GM21360 (cell line): ENCODE measurements at regions not wholly inside any gene's neighbourhood (a gene's known extent, or its start where the extent isn't known, plus 50 kb on each side); places are given as distances from the start of the nearest gene placed in this dataset.

ENCODE experiments used
- ATAC-seq: cut with Tn5 transposase; IDR thresholded peaks from one replicate; pipeline ENCODE4 v1.9.1; 2021; ENCODE audit warnings: mild to moderate bottlenecking, moderate library complexity; ENCODE audit not compliant: unreplicated experiment

DNA sequence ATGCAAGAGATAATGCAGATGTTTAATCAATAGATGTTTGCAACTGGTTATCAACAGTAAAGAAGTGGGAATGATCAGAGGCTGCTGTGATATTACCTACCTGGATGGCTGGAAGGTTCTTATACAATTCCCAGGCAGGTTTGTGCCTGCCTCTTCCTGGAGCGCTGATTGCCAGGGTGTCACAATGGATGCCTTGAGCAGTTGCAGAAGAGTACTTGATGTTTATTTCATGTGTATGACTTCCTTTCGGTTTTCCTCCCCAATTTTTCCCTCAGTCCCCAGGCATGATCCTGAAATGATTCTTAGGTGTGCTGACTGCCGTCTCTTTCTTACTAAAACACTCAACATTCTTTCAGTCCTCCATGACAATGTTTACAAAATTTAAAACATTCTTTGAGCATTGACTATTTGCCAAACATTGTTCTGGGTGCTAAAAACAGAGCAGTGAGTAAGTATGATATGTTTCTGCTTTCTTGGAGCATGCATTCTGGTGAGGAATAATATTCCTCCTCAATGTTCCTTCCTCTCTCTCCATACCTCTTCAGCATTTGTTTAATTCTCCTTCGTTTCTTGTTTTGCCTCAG lies 416.6 kb upstream of the TRIB2 start:
- no peak for ATAC-seq

DNA sequence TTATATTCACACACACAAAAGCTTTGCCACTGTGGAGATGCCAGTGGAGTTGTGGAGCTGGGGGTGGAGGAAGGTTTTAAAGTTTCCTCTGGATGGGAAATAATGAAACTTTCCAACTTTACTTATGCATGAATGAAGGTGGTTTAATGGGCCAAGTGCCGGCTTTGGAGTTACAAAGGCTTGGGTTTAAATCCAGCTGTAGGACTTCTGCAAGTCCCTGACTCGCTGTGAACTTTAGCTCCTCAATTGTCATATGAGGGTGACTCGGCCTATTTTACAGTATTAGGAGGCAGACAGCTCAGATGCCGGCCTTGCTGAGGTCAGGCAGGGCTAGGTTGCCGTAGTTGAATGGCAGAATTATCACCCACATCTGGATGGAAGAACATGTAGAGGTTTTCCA lies 415.8 kb upstream of the TRIB2 start:
- no peak for ATAC-seq

GRCh38 chr2:12302140-12302539 lies 414.6 kb upstream of the TRIB2 start:
- no peak for ATAC-seq

GRCh38 chr2:12302691-12303090 lies 414.0 kb upstream of the TRIB2 start:
- ATAC-seq = no peak

DNA sequence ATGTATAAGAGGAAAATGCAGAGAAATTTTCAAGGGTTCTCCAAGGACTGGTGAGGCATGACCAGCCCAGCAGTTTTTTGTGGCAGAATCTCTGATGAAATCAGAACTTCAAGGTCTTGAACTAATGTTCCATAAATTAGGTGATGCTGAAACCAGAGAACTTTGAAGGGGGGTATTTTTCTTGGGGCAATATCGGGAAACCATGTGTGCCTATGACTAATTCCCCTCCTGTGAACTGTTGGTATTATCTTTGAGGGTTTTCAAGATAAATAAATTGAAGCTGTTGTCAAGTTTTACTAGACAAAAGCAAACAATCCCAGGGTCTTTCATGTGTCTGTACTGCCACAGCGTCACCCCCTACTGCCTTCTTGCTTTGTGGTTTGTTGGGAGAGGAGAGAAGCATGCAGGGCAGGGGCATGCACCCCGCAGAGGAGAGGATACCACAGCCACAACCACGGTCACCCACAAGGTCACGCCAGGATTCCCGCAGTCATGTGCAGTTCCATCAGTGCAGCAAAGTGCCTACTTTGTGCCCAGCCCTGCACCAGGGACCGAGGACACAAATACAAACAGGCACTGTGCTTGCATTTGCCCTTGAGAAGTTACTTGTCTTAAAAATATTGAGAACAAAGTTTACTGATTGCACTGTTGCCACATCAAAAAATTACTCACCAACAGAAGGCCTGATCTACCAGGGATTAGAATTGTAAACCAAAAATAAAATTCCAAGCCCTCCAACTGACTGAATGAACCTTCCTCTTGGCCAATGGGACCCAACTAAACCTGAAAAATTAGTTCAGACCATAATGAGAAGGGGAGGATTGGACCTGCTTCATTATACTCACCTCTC lies 413.3 kb upstream of the TRIB2 start:
- ATAC-seq = no peak

DNA sequence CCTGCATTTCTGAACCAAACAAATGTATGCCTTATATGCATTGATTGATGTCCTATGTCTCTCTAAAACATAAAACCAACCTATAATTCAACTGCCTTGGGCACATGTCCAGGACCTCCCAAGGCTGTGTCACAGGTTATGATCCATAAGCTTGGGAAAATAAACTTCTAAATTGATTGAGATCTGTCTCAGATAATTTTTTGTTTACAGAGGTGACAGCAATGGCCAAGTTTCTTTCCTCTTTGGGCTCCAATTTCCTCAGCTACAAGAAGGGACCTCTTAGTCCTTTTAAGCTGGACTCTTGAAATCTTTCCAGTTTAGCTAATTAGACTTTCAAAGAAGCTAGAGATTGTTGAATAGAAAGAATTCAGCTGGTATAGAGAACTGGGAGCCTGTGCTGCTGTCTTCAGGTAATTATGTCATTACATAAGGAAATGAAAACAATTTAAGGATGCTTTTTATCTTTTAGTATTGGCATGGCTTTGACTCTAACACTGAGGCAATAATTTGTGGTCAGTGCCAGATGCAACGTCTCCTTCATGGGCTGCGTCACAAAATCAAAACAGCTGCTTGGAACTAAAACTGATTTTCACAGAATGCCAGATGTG lies 412.1 kb upstream of the TRIB2 start:
- ATAC-seq = no peak

- ATAC-seq = no peak
Measured at GRCh38 chr2:12305931-12306330, 410.8 kb upstream of the TRIB2 start.

DNA sequence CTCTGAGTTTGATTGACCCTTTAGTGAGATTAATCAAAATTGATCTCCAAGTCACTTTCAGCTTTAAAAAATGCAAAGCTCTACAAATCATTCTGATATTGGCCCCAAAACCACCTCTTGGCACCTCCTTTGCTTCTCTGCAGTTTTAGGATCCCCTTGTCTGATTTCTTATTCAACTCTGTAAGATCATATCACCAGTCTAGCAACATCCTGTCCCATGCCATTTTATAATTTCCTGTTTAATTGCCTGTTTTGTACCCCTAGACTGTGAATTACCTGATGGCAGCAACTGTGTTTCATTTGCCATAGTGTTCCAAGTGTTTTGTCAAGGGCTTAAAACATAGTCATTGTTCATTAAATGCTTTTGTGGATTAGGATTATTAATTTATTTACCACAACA lies 406.3 kb upstream of the TRIB2 start:
- no peak for ATAC-seq

DNA sequence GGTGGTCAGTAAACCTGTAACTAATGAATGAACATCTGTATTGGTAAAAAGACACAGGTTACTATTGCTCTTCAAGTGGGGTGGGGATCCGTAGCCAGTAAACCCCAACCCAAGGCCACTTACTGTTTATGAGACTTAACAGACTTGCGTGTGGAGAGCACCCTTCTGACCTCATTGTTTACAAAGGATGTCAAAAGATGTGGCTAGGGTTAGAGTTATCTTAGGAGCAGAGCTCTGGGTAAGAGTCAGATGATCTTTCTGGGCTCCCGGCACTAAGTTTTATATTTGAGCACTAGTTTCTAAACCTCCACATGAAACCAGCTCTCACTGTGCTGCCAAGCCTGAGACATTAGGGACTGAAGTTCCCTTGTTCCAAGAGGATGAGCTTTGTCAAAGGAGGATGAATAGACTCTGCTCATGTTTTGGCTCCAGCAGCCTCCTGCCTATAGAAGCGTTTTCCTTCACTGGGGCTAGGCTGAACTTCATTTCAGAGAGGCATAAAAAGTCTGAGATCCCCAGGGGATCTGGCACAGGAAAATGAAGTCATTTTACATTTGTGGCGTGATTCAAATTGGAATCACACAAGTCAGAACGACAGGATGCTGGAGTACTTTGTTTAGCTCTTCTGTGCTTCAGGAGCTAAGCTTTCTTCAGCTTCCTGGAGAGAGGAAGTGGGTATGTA lies 403.1 kb upstream of the TRIB2 start:
- no peak for ATAC-seq

GRCh38 chr2:12314127-12314760 lies 402.5 kb upstream of the TRIB2 start:
- no peak for ATAC-seq

DNA sequence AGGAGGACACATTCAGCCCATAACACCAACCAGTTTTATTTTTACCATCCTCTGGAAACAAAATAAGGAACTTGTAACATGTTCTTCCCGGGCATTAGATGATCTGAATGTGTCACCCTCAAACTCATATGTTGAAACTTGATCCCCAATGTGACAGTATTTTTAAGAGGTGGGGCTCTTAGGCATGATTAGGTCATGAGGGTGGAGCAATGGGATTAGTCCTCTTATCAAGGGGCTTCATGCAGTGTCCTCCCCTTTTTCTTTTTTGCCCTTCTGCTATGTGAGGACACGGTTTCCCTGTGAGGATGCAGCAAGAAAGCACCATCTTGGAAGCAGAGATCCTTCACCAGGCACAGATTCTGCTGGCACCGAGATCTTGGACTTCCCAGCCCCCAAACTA lies 401.5 kb upstream of the TRIB2 start:
- ATAC-seq = no peak

DNA sequence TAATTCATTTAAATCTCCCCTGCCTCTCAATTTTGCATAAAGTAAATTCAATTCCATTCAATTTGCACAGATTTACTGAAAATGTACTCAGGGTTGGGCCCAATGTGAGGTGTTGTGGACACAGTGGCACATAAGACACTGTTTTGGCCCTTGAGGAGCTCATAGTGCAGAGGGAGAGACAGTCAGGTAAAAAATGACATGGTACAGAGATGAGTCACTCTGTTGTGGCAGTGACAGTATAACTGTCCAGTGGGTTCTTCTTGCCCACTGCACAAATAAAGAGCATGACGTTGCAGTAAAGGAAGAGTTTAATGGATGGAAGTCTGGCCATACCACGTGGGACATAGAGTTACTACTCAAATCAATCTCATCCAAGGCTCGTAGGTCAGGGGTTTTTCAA lies 400.3 kb upstream of the TRIB2 start:
- no peak for ATAC-seq

DNA sequence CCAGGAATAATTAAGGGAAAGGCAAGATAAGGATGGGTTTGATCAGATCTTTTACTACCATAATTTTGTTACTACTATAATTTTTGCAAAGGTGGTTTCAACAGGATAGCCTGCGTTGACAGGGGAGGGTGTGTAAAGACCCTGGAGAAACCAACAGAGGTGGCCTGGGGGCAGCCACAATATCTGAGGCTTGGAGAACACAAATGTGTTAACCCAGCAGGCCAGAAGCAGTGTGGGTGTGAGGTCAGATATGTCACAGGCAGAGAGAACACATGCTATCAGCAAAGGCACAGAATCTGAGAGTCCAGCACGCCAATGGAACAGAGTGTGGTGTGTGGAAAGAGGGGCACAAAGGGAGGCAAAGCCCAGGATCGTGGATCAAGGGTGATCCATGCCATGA lies 399.4 kb upstream of the TRIB2 start:
- no peak for ATAC-seq

DNA sequence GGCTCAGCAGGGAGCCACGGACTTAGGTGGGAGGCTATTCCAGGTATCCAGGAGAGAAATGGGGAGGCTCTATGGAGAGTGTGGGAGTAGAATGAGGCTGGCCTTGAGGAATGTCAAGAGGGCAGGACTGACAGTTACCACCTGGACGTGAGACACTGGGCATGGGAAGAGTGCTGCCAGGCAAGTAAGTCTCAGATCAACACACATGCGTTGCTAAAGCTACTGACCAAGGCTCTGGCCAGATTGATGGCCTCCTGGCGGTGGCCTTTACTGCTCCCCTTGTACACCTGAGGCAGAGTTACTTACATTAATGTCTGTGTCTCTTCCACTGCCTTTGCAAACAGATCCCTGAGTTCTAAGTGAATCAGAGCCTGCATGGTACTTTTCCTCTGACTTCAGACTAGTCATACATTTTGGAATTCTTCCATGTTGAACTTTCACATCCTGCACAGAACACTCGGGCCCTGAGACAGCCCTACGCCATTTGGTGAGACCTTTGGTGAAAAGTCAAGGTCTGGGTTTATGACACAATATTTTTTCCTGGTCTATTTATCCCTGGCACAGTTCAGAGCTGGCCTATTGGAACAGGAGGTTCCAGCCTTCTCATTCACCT lies 398.8 kb upstream of the TRIB2 start:
- ATAC-seq = no peak

DNA sequence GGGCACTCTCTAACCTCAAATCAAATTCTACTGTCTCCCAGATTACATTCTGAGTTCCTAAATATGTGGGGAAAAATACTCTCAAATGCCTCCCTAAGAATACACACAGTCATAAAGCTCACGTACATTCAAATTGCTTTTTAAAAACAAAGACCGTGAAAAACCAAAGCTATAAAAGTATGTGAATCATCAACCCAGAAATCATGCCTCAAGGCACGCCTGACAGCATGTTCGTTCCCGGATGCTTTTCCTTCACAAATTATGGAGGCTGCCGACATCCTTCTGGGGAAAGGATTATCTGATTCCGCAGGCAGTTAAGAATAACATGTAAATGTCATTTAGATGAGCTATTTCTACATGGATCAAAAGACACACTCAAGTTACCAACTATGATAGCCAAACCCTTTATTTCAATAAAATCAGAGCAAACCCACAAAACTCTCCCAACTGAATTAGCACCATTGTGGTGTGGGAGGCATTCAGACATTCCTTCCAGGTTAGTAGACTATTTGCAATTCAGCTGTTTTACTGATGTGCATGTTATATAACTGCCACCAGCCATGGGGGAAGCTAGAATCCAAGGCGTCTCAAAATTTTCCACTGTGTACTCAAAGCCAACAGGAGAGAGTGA lies 398.2 kb upstream of the TRIB2 start:
- no peak for ATAC-seq

DNA sequence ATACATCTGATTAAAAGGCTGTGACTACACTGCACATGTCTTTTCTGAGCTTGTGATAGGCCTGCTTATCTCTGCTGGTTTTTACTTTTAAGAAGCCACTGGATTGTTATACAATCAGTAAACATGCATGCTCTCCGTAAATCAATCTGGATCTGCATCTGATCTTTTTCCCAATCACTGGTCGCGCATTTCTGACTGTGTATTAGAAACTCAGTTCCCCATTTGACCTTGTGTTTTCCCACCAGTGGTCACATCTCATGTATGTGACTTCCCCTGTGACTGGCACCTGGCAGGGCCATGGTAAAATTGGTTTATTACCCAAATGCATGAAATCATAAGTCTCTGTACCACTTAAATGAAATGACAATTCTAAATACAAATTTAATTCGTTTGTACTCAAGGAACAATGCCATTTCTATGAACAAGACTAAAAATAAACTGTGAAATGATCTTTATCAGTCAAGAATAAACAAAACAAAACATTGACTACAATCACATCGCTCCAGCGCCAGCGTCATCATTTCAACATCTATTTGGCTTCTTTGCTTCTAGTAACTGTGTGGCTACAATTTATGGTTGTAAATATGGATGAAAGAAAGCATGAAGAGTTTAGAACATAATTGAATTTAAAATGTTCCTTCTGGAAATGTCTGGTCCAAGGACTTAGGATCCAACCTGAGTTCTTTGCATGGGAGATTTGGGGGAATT lies 396.6 kb upstream of the TRIB2 start:
- ATAC-seq = no peak

- ATAC-seq = no peak
Measured at GRCh38 chr2:12320991-12321641, 395.6 kb upstream of the TRIB2 start.

DNA sequence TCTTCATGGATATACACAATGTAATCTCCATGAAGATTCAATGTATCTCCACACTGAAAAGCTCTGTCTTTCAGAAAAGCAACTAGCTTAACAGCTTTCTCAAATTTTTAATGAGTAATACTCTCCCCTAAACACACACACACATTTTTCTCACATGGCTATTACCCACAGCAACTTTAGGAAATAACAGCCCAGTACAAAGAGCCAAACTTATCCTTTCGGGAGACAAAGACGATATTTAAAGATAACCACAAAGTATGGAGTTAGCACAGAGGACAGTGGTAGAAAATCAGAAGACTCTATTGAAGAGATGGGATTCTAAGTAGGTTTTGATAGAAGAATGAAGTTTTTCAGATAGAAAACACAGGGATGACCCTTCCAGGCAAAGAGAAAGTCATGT lies 394.9 kb upstream of the TRIB2 start:
- no peak for ATAC-seq

- ATAC-seq = no peak
Measured at GRCh38 chr2:12325806-12326205, 390.9 kb upstream of the TRIB2 start.
